Dedifferentiated amniotic fluid mesenchymal stem cell (primary cell): ENCODE measurements at regions not wholly inside any gene's neighbourhood (a gene's known extent, or its start where the extent isn't known, plus 50 kb on each side); places are given as distances from the start of the nearest gene placed in this dataset.
A peak's percentile ranks its signal among the peaks of the same experiment; 100 is the strongest.

Experiments
- DNase-seq: peaks from one replicate; pipeline ENCODE4 v3.0.0-alpha.2; 2016; ENCODE audit errors: extremely low spot score

DNA sequence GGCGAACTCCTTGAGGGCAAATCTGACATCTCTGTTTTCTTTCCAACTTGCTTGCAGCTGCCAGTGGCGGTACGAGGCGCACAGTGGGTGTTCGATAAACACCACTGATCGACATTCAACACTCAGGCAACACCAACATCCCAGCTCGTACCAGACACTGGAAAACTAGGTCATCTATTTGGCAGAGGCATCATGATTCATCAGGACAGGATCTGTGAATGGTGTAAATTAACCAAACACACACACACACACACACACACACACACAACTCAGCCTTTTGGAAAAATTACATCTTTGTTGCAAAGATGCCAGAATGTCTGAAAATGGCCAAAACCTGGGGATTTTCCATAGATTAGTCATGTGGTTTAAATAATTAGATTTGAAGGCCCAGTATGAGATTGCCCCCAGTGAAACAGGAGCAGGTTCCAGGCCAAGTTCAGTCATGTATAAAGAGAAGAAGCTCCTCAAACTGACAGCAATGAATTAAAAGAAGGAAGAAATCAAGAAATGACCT, 150.5 kb upstream of the NCKAP5 start:
- peak; percentile 41 for DNase-seq

DNA sequence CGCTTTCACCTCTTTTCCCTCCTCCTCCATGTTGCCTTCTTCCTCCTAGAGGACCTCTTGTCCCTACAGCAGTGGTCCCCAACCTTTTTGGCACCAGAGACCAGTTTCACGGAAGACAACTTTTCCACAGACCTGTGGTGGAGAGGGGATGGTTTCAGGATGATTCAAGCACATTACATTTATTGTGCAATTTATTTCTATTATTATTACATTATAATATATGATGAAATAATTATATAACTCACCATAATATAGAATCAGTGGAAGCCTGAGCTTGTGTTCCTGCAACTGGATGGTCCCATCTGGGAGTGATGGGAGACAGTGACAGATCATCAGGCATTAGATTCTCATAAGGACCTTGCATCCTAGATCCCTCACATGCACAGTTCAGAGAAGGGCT, 152.2 kb upstream of the NCKAP5 start:
- no peak for DNase-seq

DNA sequence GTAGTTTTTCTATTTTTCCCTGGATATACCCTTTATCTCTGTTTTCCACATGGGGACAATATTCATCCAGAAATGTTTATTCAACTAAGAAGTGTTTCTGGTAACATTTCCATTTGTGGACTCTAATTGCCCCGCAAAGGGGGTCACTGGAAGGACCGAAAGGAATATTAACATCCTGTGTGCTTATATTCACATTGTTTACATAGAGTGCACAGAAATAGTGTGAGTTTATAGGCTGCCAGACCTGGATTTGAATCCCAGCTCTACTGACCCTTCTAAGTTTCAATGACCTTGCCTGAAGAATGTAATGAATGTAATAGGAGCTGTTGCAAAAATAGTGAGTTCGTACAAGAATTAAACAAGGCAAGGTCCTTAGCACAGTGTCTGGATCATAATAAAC, 152.9 kb upstream of the NCKAP5 start:
- no peak for DNase-seq

DNA sequence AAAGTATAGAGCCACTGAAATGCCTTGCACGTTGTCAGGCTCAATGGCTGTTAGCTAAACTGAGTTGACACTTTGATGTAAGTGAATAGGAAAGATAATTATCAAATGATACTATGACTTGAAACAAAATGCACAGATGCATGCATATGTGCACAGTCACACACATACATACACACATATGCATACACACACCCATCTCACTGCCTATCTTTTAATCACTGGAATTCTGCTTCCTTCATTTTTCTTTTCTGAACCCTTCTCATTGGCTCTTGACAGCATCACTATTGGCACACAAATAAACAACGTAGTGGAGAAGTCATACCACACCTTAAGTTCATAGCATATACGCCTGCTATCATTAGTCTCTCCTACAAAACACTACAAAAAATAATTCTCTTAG, 154.9 kb upstream of the NCKAP5 start:
- DNase-seq: no peak

- no peak for DNase-seq
Observed at GRCh38 chr2:133726973-133727372, 158.7 kb upstream of the NCKAP5 start.

GRCh38 chr2:133732059-133732458, 163.8 kb upstream of the NCKAP5 start:
- DNase-seq: no peak

GRCh38 chr2:133732982-133733900, 165.0 kb upstream of the NCKAP5 start:
- no peak for DNase-seq

GRCh38 chr2:133733901-133734255, 165.6 kb upstream of the NCKAP5 start:
- DNase-seq: no peak

GRCh38 chr2:133734716-133735495, 166.6 kb upstream of the NCKAP5 start:
- no peak for DNase-seq

DNA sequence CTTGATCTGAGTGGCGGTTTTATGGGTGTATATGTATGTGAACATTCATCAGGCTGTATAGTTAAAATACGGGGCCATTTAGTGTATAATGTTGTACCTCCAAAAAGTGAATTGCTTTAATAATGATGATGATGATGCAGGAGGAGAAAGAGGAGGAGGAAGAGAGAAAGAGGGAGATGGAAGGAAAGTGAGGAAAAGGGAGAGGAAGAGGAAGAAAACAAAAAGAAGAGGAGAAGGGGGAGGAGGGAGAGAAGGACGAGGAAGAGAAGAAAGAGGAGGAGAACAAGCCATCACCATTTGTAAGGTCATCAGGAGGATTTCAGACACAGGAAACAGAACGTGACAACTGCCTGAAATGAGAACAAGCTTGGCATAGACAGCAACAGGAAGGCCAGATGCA, 168.4 kb upstream of the NCKAP5 start:
- no peak for DNase-seq

GRCh38 chr2:133737242-133737993, 169.2 kb upstream of the NCKAP5 start:
- DNase-seq: no peak

DNA sequence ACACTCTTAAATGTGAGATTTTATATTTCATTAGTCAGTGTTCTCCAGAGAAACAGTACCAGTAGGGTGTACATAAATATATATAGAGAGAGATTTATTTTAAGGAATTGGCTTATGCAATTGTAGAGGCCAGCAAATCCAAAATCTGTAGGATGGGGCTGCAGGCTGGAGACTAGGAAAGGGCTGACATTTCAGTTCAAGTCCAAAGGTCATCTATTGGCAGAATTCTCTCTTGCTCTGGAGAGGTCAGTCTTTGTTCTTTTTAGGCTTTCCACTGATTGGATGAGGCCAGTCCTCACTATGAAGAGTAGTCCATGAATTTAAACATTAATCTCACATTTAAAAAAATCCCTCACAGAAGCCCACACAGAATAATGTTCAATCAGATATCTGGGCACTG, 170.8 kb upstream of the NCKAP5 start:
- no peak for DNase-seq

GRCh38 chr2:133740500-133740899, 172.2 kb upstream of the NCKAP5 start:
- no peak for DNase-seq

DNA sequence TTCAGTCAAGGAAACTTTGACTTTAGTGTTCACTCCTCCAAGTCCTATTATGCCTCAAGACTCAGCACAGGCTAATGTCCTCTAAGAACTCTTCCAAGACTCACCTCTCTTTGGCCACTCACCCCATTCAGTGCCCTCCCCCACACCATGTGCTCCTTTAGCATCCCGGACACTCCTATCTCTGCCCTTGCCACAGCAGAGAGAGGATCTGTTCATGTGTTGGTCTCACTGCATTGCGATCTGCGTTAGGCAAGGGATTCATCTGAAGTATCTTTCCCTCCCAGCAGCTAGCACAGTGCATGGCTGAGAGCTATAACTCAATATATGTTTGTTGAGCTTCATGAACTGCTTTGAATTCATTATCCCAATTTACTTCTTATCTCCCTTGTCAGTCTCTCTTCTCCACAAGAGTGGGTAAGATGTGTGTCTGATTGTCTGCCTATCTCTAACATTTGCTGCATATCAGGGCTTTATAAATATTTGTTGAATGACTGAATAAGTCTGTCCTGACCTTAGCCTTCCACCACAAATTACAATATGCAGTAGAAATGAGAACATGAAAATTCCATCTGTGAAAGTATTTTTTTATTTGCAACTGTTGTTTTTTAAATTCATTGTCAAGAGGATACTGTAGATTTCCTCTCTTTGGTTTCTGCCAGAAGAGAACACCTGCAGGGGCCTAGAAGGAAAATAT, 179.9 kb upstream of the NCKAP5 start:
- no peak for DNase-seq

DNA sequence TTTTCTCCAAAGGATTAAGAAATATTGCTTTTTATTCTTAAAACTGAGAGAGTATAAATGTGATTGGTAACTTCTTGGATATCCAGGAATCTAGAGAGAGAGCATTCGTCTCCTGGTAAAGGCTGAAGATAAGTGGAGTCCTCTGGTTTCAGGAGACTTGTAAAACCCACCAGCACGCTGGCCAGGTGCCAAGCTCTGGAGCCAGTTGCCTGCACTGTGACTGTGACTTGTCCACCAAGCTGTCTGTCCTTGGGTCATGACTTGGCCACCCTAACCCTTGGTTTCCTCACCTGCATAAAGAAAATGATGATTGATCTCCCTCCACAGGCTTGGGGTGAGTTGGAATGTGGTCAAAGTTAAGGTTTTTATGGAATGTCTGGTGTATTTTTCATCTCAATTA, 185.4 kb upstream of the NCKAP5 start:
- no peak for DNase-seq

DNA sequence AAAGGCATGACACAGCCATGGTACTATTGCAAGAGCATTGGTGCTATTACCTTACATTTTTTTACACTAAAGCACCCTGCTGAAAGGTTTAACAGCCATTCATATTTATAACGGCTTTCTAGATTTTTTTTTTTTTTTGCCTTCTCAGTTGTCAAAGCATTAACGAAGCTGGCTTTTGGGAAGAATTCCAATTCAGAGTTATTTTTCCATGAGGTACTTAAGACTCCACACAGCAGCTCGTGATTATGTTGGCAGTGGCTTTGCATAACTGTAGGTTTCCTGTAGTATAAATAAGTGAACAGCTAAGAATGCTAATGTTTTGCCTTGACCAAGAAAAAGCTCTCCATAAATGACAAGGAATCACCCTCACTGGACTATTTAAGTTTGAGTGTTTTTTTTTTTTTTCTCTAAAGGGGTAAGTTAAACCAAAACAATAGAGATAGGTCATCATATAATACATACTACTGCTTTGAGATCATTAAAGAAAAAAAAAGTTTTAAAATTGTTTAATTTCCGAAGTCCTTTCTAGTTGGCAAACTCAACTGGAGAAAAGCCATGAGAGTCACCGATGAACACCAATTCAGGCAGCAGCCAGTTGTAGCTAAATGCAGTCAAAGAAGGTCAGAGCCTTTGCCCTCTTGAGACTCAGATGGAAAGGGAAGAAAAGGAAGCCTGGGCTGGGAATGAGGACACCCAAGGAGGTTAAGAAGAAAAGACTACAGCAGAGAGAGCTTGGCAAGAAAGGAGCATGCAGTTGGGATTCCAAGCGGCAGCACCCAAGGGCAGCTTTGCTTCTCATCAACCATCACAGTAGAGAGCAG, 187.4 kb upstream of the NCKAP5 start:
- DNase-seq: peak; percentile 95

DNA sequence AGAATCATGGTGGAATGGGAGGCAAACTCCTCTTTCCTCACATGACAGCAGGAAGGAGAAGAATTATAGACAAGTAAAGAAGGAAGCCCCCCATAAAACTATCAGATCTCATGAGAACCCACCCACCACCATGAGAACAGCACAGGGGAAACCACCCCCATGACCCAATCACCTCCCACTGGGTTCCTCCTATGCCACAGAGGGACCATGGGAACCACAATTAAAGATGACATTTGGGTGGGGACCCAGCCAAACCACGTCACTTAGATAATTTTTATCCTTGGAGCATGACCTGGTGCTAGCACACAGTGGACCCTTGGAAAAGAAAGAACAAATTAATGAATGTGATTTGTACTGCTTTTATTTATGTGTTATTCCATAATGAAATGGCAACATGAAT, 188.6 kb upstream of the NCKAP5 start:
- DNase-seq: no peak

DNA sequence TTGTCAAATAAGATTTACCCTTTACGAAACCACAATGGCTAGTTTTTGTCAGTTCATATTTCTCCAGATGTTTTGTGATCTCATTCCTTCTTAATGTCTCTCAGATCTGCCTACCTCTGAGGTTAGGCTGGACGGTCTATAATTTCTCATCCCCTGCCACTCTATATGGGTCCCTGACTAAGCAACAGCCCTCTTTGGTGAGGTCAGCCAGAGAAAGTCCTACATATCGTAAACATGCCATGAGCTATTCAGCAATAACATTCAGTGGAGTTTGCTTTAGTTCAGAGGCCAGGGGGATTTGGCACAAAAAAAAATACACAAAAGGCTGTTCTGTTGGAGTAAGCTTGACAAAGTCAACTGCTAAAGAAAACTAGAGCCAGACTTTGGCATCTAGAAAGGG, 192.1 kb upstream of the NCKAP5 start:
- no peak for DNase-seq

DNA sequence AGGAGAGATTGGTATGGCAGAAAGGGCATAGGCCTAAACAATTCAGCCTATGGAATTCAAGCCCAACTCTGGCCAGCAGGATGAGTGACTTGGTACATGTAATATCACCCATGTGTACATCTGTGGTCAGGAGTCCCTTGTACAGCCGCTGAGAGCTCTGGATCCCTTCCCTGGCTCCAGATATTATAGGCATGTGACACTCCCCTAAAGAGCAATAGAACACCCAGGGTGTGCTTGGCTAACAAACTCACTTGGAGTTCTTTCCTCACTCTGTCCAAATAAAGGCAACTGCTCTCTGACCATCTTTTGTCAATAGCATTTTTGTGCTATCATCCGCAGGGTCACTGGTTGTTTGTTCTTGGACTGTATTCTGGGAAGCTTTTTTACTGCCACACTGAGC, 197.4 kb upstream of the NCKAP5 start:
- no peak for DNase-seq

DNA sequence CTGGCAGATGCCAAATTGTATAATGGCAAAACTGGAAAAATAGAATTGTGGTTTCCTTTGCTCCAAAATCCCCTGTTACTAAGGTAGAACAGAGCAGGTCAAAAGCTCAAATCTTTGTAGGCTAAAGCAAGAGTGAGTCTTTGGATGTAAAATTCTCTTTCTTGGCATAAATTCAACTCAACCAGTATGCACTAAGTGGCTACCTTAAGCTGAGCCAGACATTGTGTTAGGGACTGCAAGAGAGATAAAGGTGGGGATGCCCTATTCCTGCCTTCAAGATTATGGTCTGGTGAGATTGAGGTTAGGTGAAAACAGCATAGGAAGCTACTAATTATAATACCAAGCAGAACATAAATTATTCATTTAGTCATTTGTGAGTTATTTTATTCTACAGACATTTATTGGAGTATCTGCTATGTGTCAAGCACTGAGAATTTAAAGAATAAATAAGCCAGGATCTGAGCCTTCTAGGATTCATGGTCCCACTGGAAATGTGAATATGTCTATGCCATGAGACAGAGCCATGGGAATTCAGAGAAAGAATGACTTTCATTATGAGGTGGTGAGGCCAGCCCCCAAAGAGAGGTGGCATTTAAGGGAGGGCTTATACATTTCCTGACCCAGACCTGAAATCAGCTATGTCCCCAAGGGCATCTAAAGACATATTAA, 198.0 kb upstream of the NCKAP5 start:
- no peak for DNase-seq
